Spinal cord (tissue), 9 donors: ENCODE measurements at regions not wholly inside any gene's neighbourhood (a gene's known extent, or its start where the extent isn't known, plus 50 kb on each side); places are given as distances from the start of the nearest gene placed in this dataset.

Experiments used
- DNase-seq, 6 donors: peaks; one replicate each; pipeline versions ENCODE4 v3.0.0 to v3.0.0-alpha.2; 2013 to 2015; ENCODE audit warnings: low spot score in 6 of 6, low read depth in 4 of 6
- H3K27ac ChIP-seq: one replicate; pipeline ENCODE4 v1.5.1; 2013; ENCODE audit warnings: low read depth, low read length, control low read depth
- H3K27me3 ChIP-seq: one replicate; pipeline ENCODE4 v1.6.1; 2013; ENCODE audit warnings: low read length; ENCODE audit not compliant: control insufficient read depth, insufficient read depth
- H3K36me3 ChIP-seq: one replicate; pipeline ENCODE4 v1.6.1; 2013; ENCODE audit warnings: low read length; ENCODE audit not compliant: control insufficient read depth, insufficient read depth
- H3K4me1 ChIP-seq: one replicate; pipeline ENCODE4 v1.6.1; 2013; ENCODE audit warnings: low read length; ENCODE audit not compliant: control insufficient read depth, insufficient read depth
- H3K4me3 ChIP-seq: one replicate; pipeline ENCODE4 v1.5.1; 2013; ENCODE audit warnings: low read depth, low read length, control low read depth
- H3K9me3 ChIP-seq: one replicate; pipeline ENCODE4 v1.6.1; 2013; ENCODE audit warnings: low read length; ENCODE audit not compliant: control insufficient read depth, insufficient read depth
- WGBS: methylation state at CpG from one replicate; pipeline ENCODE4 v1.1.5; 2013; ENCODE audit warnings: missing lambda C conversion rate; ENCODE audit not compliant: insufficient coverage; 5-methylcytosine and 5-hydroxymethylcytosine counted together
- donor health status: healthy.

- Histone ChIP-seq H3K27ac (no peak overlapping the region), H3K36me3 (no peaks in the 10 kb centered on the region)
- no CpG with 5 or more reads among the region's 6 CpGs for WGBS
Measured at GRCh38 chr2:60302377-60303126, 250.9 kb downstream of the BCL11A start.

GRCh38 chr2:60301726-60302125 is 251.7 kb downstream of the BCL11A start:
- Histone ChIP-seq H3K4me3 (no peak overlapping the region), H3K9me3 (no peaks in the 10 kb centered on the region), H3K36me3 (no peaks in the 10 kb centered on the region), H3K4me1 (peaks cover 15% of the 10 kb centered on the region), H3K27ac (no peak overlapping the region), H3K27me3 (no peaks in the 10 kb centered on the region)
- no peak for DNase-seq
- 100% methylated on average over 1 of the region's 3 CpGs for WGBS

More at GRCh38 chr2:60302377-60303126, 250.9 kb downstream of the BCL11A start:
- H3K27me3 ChIP-seq: no peaks in the 10 kb centered on the region
- no peak overlapping the region for H3K4me3 ChIP-seq
- no peak for DNase-seq
- H3K9me3 ChIP-seq: no peaks in the 10 kb centered on the region
- H3K4me1 ChIP-seq: peaks cover 14% of the 10 kb centered on the region

DNA sequence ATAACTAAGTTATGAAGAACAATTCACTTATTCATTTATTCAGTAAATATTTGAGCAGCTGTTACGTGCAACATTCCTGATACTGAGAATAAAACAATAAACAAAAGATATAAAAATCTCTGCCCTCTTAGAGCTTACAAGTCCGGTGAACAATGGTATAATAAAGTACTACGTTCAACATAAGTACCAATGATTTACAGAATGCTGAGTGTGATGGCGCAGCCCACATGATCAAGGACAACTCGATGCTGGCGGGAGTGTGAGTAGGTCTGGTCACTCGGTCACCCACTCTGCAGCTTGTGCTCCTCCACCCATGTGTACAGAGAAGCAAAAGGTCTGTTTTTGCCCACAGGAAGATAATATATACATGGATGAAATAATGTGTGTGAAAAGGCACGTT is 254.3 kb downstream of the BCL11A start:
- H3K27ac ChIP-seq: no peak overlapping the region
- no peak overlapping the region for H3K4me3 ChIP-seq
- WGBS: no CpG with 5 or more reads among the region's 8 CpGs
- peaks cover 27% of the 10 kb centered on the region for H3K4me1 ChIP-seq
- DNase-seq: no peak
- H3K27me3 ChIP-seq: no peaks in the 10 kb centered on the region
- H3K9me3 ChIP-seq: no peaks in the 10 kb centered on the region
- no peaks in the 10 kb centered on the region for H3K36me3 ChIP-seq

DNA sequence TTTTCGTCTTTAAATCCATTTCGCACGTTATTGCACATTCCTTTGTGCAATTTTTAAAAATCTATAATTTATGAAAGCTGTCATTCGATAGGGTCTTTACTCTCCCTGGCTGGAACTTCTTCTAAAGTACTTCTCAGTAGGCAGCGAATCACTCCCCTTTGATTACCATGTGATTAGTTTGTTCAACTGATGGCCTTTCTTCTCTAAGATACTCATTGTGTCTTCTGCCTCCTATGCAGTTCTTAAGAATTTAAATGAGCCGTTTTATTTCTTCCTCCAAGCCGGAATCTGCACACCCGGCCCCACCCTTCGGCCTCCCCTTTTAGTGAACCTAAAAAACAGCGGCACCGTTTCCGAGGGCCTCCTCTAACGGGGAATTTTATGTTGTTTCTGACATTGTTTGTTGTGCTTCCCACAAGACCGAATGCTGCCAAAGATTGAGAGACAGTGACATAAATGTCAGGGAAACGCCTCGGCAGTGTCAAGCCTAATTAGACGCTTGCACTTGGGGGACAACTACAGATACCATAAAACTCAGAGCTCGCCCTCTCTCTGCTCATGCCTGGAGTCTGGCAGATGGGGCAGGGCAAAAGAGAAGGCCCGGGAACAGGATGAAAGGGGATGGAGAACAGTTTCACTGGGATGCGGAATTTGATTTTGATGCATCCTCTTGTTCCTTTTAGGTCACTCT is 255.3 kb downstream of the BCL11A start:
- 30% methylated on average over 6 of the region's 20 CpGs for WGBS

DNA sequence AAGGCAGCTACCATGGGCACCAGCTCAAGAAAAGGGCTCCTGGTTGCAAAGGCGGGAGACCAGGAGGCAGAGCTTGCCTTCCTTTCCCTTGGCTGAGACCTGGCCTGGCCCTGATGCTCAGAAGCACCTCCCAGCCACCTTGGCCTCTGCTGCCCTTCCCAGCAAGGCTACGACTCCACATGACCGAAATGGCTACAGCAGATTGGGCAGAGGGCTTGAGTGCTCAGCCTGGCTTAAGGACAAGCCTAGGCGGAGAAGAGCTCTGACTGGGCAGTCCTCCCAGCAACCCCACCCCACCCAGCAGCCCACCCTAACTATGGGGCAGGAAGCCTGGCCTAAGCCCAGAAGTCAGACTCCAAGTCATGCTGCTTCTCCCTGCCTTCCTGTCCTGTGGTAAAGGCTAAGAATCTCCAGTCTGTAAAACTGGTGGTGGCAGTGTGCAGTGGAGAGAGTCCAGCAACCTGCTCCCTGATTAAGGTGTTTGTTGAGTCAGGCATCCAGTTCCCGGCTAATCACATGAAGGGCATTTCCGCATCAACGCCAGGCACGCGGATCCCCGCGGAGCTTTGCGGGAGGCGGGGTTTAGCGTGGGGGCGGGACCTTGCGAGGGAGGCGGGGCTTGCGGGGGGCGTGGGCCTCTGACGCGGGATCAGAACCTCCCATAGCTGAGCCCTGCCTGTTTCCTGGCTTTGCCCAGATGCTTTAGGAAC is 256.0 kb downstream of the BCL11A start:
- 21% methylated on average over 19 of the region's 21 CpGs for WGBS
- peak overlapping the region; percentile 19 for H3K4me3 ChIP-seq
- H3K36me3 ChIP-seq: no peaks in the 10 kb centered on the region
- peak in 1 of 6 donors; percentile 69 for DNase-seq
- no peak overlapping the region for H3K27ac ChIP-seq
- H3K4me1 ChIP-seq: peaks cover 27% of the 10 kb centered on the region
- H3K9me3 ChIP-seq: no peaks in the 10 kb centered on the region
- H3K27me3 ChIP-seq: no peaks in the 10 kb centered on the region

More for the DNA sequence above, 255.3 kb downstream of the BCL11A start:
- H3K4me3 ChIP-seq: peak overlapping the region; percentile 19
- peaks cover 27% of the 10 kb centered on the region for H3K4me1 ChIP-seq
- no peaks in the 10 kb centered on the region for H3K9me3 ChIP-seq
- no peak overlapping the region for H3K27ac ChIP-seq
- no peaks in the 10 kb centered on the region for H3K27me3 ChIP-seq
- DNase-seq: peak in 2 of 6 donors; percentile 33 to 81
- no peaks in the 10 kb centered on the region for H3K36me3 ChIP-seq

DNA sequence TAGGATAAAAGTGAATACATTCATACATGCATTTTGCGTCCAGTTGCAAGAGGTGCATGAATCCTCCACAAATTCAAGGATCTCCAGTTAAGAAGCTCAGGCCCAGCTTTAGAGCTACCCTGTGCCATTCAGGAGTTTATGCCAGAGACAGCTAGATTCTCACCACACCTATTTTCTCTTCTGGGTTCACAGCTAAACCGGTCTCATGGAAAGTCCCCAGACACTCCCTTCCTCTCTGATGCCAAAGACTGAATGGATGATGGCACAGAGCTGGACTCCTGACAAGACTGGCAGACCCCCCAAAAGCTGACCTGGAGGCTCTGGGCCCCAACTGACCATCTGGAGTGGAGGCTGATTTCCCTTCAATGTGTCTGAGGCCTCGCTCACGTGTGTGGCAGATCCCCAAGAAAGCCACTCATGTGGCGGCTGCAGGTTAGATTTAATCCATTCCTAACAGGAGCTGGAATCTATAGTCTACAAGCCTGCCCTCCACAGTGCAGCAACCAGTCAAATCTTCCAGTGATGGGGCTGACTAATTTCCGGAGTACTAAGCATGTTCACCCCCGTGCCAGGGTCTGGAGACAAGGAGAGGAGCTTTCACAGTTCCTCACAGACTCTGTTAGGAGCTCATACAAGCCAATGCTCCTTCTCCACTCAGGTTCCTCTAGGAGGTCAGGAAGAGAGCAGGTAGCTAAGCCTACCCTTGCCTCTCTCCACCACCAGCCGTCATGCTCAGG is 257.1 kb downstream of the BCL11A start:
- Histone ChIP-seq H3K4me1 (peaks cover 27% of the 10 kb centered on the region), H3K27me3 (no peaks in the 10 kb centered on the region), H3K4me3 (no peak overlapping the region), H3K9me3 (no peaks in the 10 kb centered on the region), H3K27ac (no peak overlapping the region), H3K36me3 (no peaks in the 10 kb centered on the region)
- DNase-seq: no peak
- WGBS: 94% methylated on average over 8 of the region's 8 CpGs

GRCh38 chr2:60295636-60295962 is 257.9 kb downstream of the BCL11A start:
- DNase-seq: peak in 1 of 6 donors; percentile 41
- Histone ChIP-seq H3K4me1 (peaks cover 27% of the 10 kb centered on the region), H3K9me3 (no peaks in the 10 kb centered on the region), H3K4me3 (no peak overlapping the region), H3K27me3 (no peaks in the 10 kb centered on the region), H3K27ac (no peak overlapping the region), H3K36me3 (no peaks in the 10 kb centered on the region)
- WGBS: 66% methylated on average over 5 of the region's 9 CpGs

DNA sequence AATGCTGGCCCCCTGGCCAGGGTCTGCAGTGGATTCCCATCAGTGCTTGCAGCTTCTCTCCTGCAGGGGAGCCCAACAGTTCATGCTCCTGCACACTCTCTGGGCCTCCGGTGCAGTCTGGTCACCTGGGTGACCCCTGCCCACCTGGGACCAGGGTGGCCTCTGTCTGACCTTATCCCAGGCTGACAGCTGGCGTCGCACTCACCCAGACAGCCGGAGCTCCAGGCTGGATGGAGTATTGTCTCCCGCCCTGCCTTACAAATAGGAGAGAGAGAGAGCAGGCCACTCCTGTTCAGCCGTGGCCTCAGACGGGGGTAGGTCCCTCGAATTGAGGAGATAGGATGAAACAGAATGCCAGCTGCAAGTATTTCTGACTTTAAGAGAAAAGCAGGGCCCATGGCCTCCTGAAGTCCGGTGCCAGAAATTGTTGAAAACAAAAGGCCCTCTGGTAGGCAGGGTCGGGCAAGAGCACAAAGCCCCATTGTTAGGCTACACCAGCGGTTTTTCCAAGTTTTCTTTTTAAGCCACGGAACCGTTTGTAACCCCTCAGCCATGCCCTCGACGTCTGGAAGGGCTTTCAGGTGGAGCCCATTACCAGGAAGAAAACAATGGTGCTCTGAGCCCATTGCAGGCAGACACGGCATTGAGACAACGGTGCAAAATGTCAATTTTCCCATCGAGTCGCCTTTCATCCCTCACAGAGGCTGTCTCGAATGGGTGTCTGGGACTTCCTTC is 258.4 kb downstream of the BCL11A start:
- Histone ChIP-seq H3K4me3 (no peak overlapping the region), H3K27me3 (no peaks in the 10 kb centered on the region), H3K4me1 (peaks cover 27% of the 10 kb centered on the region), H3K9me3 (no peaks in the 10 kb centered on the region), H3K36me3 (no peaks in the 10 kb centered on the region), H3K27ac (no peak overlapping the region)
- 20% methylated on average over 20 of the region's 20 CpGs for WGBS
- peak in 2 of 6 donors; percentile 30 to 34 for DNase-seq

- H3K4me1 ChIP-seq: peaks cover 16% of the 10 kb centered on the region
- H3K27me3 ChIP-seq: no peaks in the 10 kb centered on the region
- no peak overlapping the region for H3K4me3 ChIP-seq
- 84% methylated on average over 3 of the region's 3 CpGs for WGBS
- no peak overlapping the region for H3K27ac ChIP-seq
- H3K9me3 ChIP-seq: no peaks in the 10 kb centered on the region
- H3K36me3 ChIP-seq: no peaks in the 10 kb centered on the region
- no peak for DNase-seq
Measured at GRCh38 chr2:60292242-60292641, 261.2 kb downstream of the BCL11A start.
